HUES64 (cell line): ENCODE measurements at regions not wholly inside any gene's neighbourhood (a gene's known extent, or its start where the extent isn't known, plus 50 kb on each side); places are given as distances from the start of the nearest gene placed in this dataset.
"Not testable (repeated sequence)": the region's sequence is repeated elsewhere in the genome, so short reads cannot be mapped to it uniquely, and the experiment has no call there.

ENCODE experiments used
- H3K27ac ChIP-seq: 2 replicates; pipeline ENCODE4 v1.7.0; 2013; ENCODE audit warnings: low read depth, low read length, inconsistent platforms
- H3K27me3 ChIP-seq: 2 replicates; pipeline ENCODE4 v1.6.1; 2013; ENCODE audit warnings: mild to moderate bottlenecking, low read length; ENCODE audit not compliant: insufficient read depth
- H3K36me3 ChIP-seq: 2 replicates; pipeline ENCODE4 v1.6.1; 2013; ENCODE audit warnings: mild to moderate bottlenecking, low read length; ENCODE audit not compliant: insufficient read depth
- H3K4me1 ChIP-seq: 2 replicates; pipeline ENCODE4 v1.6.1; 2013; ENCODE audit warnings: mild to moderate bottlenecking, low read length, moderate library complexity; ENCODE audit not compliant: insufficient read depth
- H3K4me3 ChIP-seq: 2 replicates; pipeline ENCODE4 v1.5.1; 2013; ENCODE audit warnings: mild to moderate bottlenecking, low read length, moderate library complexity
- H3K9ac ChIP-seq: 2 replicates; pipeline ENCODE4 v1.6.1; 2013; ENCODE audit warnings: mild to moderate bottlenecking, low read depth, low read length
- H3K9me3 ChIP-seq: 2 replicates; pipeline ENCODE4 v1.6.1; 2013; ENCODE audit warnings: low read depth, low read length; ENCODE audit not compliant: insufficient read depth
- WGBS: fragments of 150-250, 120-280 bp; methylation state at CpG from one replicate; pipeline ENCODE4 v1.1.7; 2013; ENCODE audit warnings: missing lambda C conversion rate; 5-methylcytosine and 5-hydroxymethylcytosine counted together

DNA sequence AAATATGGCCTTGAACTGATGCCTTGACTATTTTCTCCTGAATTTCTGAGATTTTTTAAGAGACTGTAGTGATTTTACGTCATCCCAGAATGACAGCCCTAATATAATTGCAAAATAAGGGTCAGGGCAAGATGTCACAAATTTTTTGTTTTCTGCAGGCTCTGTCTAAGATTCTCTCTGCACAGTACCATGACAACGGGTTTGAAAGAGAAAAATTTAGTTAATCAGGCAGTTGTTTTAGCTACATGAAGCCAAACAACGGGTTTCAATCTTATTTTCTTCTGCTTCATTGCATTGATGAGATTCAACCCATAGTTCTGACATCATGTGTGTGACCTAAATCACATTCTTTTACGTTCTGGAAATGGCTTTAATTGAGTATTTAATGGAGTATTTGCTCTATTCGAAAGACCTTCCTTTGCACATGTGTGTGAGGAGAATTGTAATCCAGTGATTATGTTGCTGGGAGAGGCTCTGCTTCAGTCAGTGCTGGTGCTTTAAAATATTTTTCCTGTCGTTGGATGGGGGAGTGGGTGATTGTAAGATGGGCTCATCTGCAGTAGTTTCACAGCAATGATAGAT, 118.0 kb upstream of the RHOBTB1 start:
- Histone ChIP-seq H3K4me1 (no peaks in the 10 kb centered on the region), H3K36me3 (no peaks in the 10 kb centered on the region), H3K27ac (no peak overlapping the region), H3K4me3 (no peak overlapping the region), H3K9me3 (no peaks in the 10 kb centered on the region), H3K27me3 (no peaks in the 10 kb centered on the region), H3K9ac (no peak overlapping the region)
- WGBS, result 88% methylated on average over 6 of the region's 6 CpGs

- H3K36me3 ChIP-seq, result no peaks in the 10 kb centered on the region
- no peaks in the 10 kb centered on the region for H3K27me3 ChIP-seq
- H3K9ac ChIP-seq, result no peak overlapping the region
- H3K4me1 ChIP-seq, result no peaks in the 10 kb centered on the region
- WGBS, result 92% methylated on average over 5 of the region's 5 CpGs
- H3K27ac ChIP-seq, result no peak overlapping the region
- no peaks in the 10 kb centered on the region for H3K9me3 ChIP-seq
- H3K4me3 ChIP-seq, result no peak overlapping the region
Measured at GRCh38 chr10:61059636-61060035, 115.7 kb upstream of the RHOBTB1 start.

DNA sequence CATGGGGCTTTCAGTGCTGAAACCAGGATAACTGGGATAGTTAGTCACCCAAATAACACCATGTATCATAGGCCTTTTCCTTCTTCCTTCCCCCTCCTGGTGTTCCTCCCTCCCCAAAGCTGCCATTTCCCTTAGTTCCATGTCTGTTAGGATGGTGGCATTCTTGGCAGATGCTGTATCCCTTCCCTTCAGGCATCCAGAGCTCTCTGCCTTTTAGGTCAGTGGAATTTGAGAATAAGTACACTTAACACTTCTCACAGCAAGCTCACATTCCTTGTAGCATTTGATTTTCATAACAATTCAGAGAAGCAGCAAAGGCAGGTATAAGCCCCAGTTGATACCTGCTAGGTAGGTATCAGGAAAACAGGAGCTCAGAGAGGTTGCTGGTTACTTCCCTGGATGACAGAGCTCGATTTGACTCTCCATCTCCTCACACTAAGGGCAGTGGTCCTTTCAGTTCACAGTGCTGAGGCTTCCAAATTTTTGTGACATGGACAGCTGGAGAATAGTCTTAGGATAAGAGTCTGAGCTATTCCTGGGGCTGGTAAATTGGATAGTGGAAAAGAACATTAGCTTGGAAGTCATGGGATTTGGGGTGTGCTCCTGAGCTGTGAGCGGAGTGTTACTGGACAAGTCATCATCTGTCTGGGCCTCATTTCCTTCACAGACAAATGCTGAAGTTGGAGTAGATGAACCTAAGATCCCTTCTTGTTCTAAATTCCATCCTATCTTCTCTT, 108.7 kb upstream of the RHOBTB1 start:
- 87% methylated on average over 2 of the region's 2 CpGs for WGBS
- H3K9me3 ChIP-seq, result no peaks in the 10 kb centered on the region
- H3K4me3 ChIP-seq, result no peak overlapping the region
- H3K27me3 ChIP-seq, result no peaks in the 10 kb centered on the region
- no peak overlapping the region for H3K27ac ChIP-seq
- no peaks in the 10 kb centered on the region for H3K36me3 ChIP-seq
- H3K9ac ChIP-seq, result no peak overlapping the region
- peaks cover 12% of the 10 kb centered on the region for H3K4me1 ChIP-seq

GRCh38 chr10:61051344-61051743, 107.4 kb upstream of the RHOBTB1 start:
- Histone ChIP-seq H3K27ac (no peak overlapping the region), H3K27me3 (no peaks in the 10 kb centered on the region), H3K9ac (no peak overlapping the region), H3K4me3 (no peak overlapping the region), H3K36me3 (no peaks in the 10 kb centered on the region), H3K4me1 (peaks cover 12% of the 10 kb centered on the region), H3K9me3 (no peaks in the 10 kb centered on the region)
- WGBS, result 94% methylated on average over 3 of the region's 5 CpGs

- no peaks in the 10 kb centered on the region for H3K27me3 ChIP-seq
Measured at GRCh38 chr10:61050120-61050745, 106.2 kb upstream of the RHOBTB1 start.

GRCh38 chr10:61049386-61049785, 105.4 kb upstream of the RHOBTB1 start:
- 95% methylated on average over 2 of the region's 2 CpGs for WGBS

More at GRCh38 chr10:61050120-61050745, 106.2 kb upstream of the RHOBTB1 start:
- H3K27ac ChIP-seq, result no peak overlapping the region
- H3K36me3 ChIP-seq, result no peaks in the 10 kb centered on the region
- 94% methylated on average over 5 of the region's 5 CpGs for WGBS
- H3K4me3 ChIP-seq, result no peak overlapping the region
- peaks cover 12% of the 10 kb centered on the region for H3K4me1 ChIP-seq
- H3K9me3 ChIP-seq, result no peaks in the 10 kb centered on the region
- H3K9ac ChIP-seq, result no peak overlapping the region

DNA sequence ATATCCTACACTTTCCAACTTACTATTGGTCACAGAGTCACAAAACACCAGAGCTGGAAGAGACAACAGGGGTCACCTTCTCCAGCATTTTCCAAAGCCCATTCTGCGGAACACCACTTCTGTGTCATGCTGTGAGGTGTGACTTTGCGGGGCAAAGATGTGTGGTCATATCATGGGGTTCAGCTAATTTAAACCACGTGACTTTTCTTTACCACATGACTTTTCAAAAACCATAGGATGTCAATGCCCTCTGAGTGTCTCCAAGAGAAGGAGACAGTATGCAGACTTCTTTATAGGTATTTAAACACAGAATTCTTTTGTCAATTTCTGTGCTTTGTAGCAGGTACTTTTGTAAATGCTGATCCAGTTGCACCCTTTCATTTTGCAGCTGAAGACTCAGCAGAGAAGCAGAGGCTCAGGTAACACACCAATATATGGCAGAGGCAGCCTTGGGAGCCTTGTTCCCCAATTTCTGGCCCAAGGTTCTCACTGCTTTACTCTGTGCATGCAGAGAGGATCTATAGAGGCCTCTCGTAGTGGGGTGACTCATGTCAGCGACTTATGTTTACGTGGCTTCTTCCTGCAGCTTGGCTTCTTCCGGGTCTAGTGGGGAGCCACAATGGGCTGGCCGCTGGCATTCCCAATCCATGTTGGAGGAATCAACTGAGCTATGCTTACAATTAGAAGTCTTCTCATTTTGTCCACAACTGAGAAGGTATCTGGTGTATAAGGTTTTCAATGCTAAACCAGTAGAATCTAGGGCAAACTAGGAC, 104.0 kb upstream of the RHOBTB1 start:
- H3K9ac ChIP-seq, result no peak overlapping the region
- H3K36me3 ChIP-seq, result no peaks in the 10 kb centered on the region
- peaks cover 10% of the 10 kb centered on the region for H3K4me1 ChIP-seq
- H3K9me3 ChIP-seq, result no peaks in the 10 kb centered on the region
- no peak overlapping the region for H3K27ac ChIP-seq
- H3K4me3 ChIP-seq, result no peak overlapping the region
- no peaks in the 10 kb centered on the region for H3K27me3 ChIP-seq
- 97% methylated on average over 8 of the region's 8 CpGs for WGBS

More at GRCh38 chr10:61049386-61049785, 105.4 kb upstream of the RHOBTB1 start:
- Histone ChIP-seq H3K9ac (no peak overlapping the region), H3K4me1 (peaks cover 12% of the 10 kb centered on the region), H3K27me3 (no peaks in the 10 kb centered on the region), H3K36me3 (no peaks in the 10 kb centered on the region), H3K27ac (no peak overlapping the region), H3K9me3 (no peaks in the 10 kb centered on the region), H3K4me3 (no peak overlapping the region)

DNA sequence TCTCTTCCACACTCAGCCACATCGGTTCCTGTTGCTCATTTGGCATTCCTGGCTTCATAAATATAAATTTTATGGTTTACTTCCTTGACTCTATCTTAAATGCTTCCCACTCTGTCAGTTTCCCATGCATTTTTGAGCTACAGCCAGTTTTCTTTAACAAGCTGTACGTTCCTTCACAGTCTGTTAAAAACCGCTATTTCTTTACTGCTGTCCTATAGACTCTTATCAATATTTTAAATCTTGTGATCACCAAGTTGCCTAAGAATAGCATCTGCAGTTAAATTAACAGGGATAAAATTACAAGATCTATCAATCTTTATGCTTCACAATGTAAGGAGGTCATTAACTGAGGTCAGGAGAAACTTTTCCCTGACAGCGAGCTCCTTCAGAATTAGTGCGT, 103.1 kb upstream of the RHOBTB1 start:
- peaks cover 2% of the 10 kb centered on the region for H3K4me1 ChIP-seq
- WGBS, result 95% methylated on average over 5 of the region's 5 CpGs
- no peak overlapping the region for H3K27ac ChIP-seq
- no peaks in the 10 kb centered on the region for H3K27me3 ChIP-seq
- H3K4me3 ChIP-seq, result no peak overlapping the region
- no peak overlapping the region for H3K9ac ChIP-seq
- H3K36me3 ChIP-seq, result no peaks in the 10 kb centered on the region
- H3K9me3 ChIP-seq, result no peaks in the 10 kb centered on the region

GRCh38 chr10:61045480-61045879, 101.5 kb upstream of the RHOBTB1 start:
- not testable (repeated sequence) for H3K4me3 ChIP-seq, H3K4me1 ChIP-seq, H3K9me3 ChIP-seq, H3K27ac ChIP-seq, H3K27me3 ChIP-seq, H3K9ac ChIP-seq, H3K36me3 ChIP-seq
- WGBS, result 94% methylated on average over 5 of the region's 5 CpGs

- H3K9me3 ChIP-seq, result peaks cover 4% of the 10 kb centered on the region; the same call in 1 of the 2 replicates
- H3K4me3 ChIP-seq, result no peak overlapping the region
- H3K27ac ChIP-seq, result no peak overlapping the region
- H3K9ac ChIP-seq, result no peak overlapping the region
- H3K36me3 ChIP-seq, result no peaks in the 10 kb centered on the region
- no peaks in the 10 kb centered on the region for H3K4me1 ChIP-seq
- H3K27me3 ChIP-seq, result no peaks in the 10 kb centered on the region
Measured at GRCh38 chr10:61042533-61042932, 98.5 kb upstream of the RHOBTB1 start.
